Small intestine (tissue), 7 donors: ENCODE measurements at regions not wholly inside any gene's neighbourhood (a gene's known extent, or its start where the extent isn't known, plus 50 kb on each side); places are given as distances from the start of the nearest gene placed in this dataset.

Experiments
- DNase-seq, 2 donors: peaks; one replicate each; pipeline versions ENCODE4 v3.0.0 to v3.0.0-alpha.2; 2013
- FAIRE-seq: peaks from 2 replicates; lab custom pipeline; 2012; peaks lifted over from hg19 to GRCh38; lab: Jason Lieb, UNC
- H3K27ac ChIP-seq, 3 donors: one replicate each; pipeline ENCODE4 v1.5.1; 2013; ENCODE audit warnings: low read length in 2 of 3, mild to moderate bottlenecking in 2 of 3, control low read depth in 1 of 3, inconsistent platforms in 1 of 3, low read depth in 1 of 3, moderate library complexity in 1 of 3
- H3K27me3 ChIP-seq, 3 donors: one replicate each; pipeline ENCODE4 v1.6.1; 2013; ENCODE audit warnings: low read length in 3 of 3, inconsistent platforms in 1 of 3; ENCODE audit not compliant: control insufficient read depth in 3 of 3, insufficient read depth in 3 of 3
- H3K36me3 ChIP-seq, 3 donors: one replicate each; pipeline ENCODE4 v1.6.1; 2013; ENCODE audit warnings: low read length in 3 of 3, inconsistent platforms in 1 of 3, low read depth in 1 of 3, mild to moderate bottlenecking in 1 of 3, moderate library complexity in 1 of 3; ENCODE audit not compliant: control insufficient read depth in 3 of 3, insufficient read depth in 2 of 3
- H3K4me1 ChIP-seq, 3 donors: one replicate each; pipeline ENCODE4 v1.6.1; 2013; ENCODE audit warnings: low read length in 2 of 3, inconsistent platforms in 1 of 3, low read depth in 1 of 3, mild to moderate bottlenecking in 1 of 3, moderate library complexity in 1 of 3; ENCODE audit not compliant: control insufficient read depth in 3 of 3, insufficient read depth in 2 of 3
- H3K4me3 ChIP-seq, 3 donors: one replicate each; pipeline ENCODE4 v1.5.1; 2013; ENCODE audit warnings: low read length in 3 of 3, control low read depth in 1 of 3, inconsistent platforms in 1 of 3, low read depth in 1 of 3, mild to moderate bottlenecking in 1 of 3, moderate library complexity in 1 of 3
- H3K9me3 ChIP-seq, 2 donors: one replicate each; pipeline ENCODE4 v1.6.1; 2013; ENCODE audit warnings: low read depth in 1 of 2, low read length in 1 of 2; ENCODE audit not compliant: control insufficient read depth in 2 of 2, insufficient read depth in 1 of 2
- WGBS, 3 donors: extraction: QIAGEN DNeasy Blood & Tissue Kit; methylation state at CpG; one replicate each; pipeline ENCODE4 v1.1.7; 2013; 5-methylcytosine and 5-hydroxymethylcytosine counted together
- donor health status: healthy with polysubstance abuse.
- donor health status: control.
- donor health status: control.
- donor health status: Bipolar disorder and iron deficiency.
- donor health status: healthy.

DNA sequence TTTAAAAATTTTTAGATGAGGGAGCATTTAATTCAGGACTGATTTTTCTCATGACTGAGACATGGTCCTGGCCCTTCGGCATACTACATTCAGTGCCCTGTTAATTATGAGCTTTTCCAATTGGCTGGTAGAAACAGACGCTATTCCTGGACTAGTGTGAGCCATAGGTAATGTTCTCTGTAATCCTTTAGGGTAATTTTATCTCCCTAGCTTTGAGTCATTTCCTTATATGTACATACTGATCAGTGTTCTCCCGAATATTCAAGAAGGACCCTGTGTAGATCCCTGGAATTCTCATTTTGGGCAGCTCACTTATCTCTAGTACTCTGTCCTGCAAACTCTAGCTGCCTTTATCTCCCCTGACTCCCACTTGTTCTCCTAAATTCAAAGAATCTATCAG, 92.6 kb upstream of the NPY start:
- FAIRE-seq (no peak), DNase-seq (no peak)
- Histone ChIP-seq H3K4me3 (no peak overlapping the region), H3K27ac (no peak overlapping the region), H3K27me3 (no peaks in the 10 kb centered on the region), H3K9me3 (no peaks in the 10 kb centered on the region), H3K4me1 (peaks cover 0 to 13% (median 0%) of the 10 kb centered on the region in 3 donors), H3K36me3 (no peaks in the 10 kb centered on the region)
- WGBS, 3 donors = 82 to 87% (median 83%) methylated on average over 3 of the region's 3 CpGs

DNA sequence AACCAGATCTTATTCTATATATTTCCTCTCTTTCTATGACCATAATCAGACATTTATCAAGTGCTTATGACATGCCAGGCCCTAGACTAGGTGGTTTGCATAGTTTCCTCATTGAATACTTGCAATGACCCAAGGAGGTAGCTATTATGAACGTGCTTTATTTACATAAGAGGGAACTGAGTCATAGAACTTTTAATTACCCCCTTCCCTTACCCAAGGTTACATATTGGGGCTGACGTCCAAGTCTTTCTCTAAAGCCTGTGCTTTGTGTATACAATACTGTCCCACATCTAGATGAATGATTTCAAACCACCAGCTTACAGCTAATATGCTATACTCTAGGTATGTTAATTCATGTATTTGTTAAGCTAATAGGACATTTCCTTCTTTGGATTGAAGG, 91.9 kb upstream of the NPY start:
- Histone ChIP-seq H3K9me3 (no peaks in the 10 kb centered on the region), H3K36me3 (no peaks in the 10 kb centered on the region), H3K27ac (peak overlapping the region in 1 of 3 donors; percentile 10), H3K4me1 (peaks cover 0 to 13% (median 0%) of the 10 kb centered on the region in 3 donors), H3K27me3 (no peaks in the 10 kb centered on the region), H3K4me3 (no peak overlapping the region)
- no peak for FAIRE-seq
- WGBS, 3 donors = 11 to 26% (median 24%) methylated on average over 2 of the region's 2 CpGs
- peak in 1 of 2 donors; percentile 47 for DNase-seq

DNA sequence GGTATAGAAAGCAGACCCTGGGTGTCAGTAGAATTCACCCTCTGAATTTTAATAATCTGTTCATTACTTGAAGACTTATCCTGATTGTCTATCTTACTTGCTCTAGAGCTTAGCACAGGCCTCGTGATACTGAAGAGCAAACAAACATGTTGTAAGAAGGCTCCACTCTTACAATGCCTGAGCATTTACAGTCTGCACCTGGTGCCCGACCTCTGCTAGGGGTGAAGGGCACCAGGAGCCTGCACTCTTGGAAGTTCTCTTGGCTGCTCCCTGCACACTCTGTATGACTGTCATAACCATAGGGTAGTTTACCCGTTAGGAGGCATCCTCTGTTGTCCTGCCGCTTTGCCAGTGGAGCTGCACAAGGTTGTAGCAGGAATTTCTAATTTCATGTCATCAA, 91.3 kb upstream of the NPY start:
- Histone ChIP-seq H3K27me3 (no peaks in the 10 kb centered on the region), H3K27ac (no peak overlapping the region), H3K9me3 (no peaks in the 10 kb centered on the region), H3K4me3 (no peak overlapping the region), H3K36me3 (no peaks in the 10 kb centered on the region), H3K4me1 (peaks cover 0 to 13% (median 0%) of the 10 kb centered on the region in 3 donors)
- DNase-seq = peak; percentile 33 to 72
- no peak for FAIRE-seq
- WGBS, 3 donors = 22 to 69% (median 52%) methylated on average over 4 of the region's 4 CpGs

DNA sequence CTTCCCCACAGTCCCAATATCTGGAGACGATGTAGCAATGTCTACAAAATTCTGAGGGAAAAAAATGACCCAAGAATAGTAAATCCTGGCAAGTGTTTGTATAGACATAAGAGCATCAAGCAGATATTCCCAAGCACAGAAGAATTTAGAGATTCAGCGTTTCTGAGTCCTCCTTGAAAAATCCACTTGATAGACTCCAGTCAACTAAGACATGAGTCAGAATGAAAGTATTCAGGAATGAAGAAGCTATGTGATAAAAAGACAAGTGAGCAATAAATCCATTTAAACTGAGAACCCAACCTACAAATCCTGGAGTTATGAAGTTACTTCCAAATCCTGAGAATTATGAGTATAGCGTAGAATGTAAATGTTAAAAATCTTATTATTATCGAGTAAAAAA, 86.1 kb upstream of the NPY start:
- DNase-seq (no peak), FAIRE-seq (no peak)
- WGBS, 3 donors = 71 to 73% (median 73%) methylated on average over 4 of the region's 4 CpGs
- Histone ChIP-seq H3K36me3 (no peaks in the 10 kb centered on the region), H3K27ac (no peak overlapping the region), H3K27me3 (no peaks in the 10 kb centered on the region), H3K4me3 (no peak overlapping the region), H3K4me1 (peaks cover 0 to 4% (median 3%) of the 10 kb centered on the region in 3 donors), H3K9me3 (no peaks in the 10 kb centered on the region)

DNA sequence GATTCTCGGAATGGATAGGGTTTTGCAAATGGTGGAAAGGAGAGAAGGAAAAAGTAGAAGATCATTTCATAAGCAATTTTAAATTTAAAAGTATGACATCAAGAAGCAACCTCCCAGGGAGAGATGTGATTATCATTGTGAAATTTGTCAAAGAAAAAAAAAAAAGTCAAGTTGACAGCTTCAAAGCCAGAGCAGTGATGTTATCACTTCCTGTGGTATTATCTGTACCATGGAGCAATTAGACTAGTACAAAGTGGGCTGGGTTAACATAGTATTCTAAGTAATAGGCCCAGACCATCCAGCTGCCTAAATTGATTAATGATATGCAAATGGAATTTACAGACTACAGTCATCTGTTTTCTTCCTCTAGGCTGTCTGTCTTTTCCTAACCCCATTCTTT, 84.0 kb upstream of the NPY start:
- Histone ChIP-seq H3K4me1 (peaks cover 0 to 3% (median 0%) of the 10 kb centered on the region in 3 donors), H3K9me3 (no peaks in the 10 kb centered on the region), H3K27me3 (no peaks in the 10 kb centered on the region), H3K27ac (no peak overlapping the region), H3K4me3 (no peak overlapping the region), H3K36me3 (no peaks in the 10 kb centered on the region)
- no peak for DNase-seq
- FAIRE-seq = no peak
- WGBS, 3 donors = 86 to 96% (median 91%) methylated on average over 1 of the region's 1 CpG

DNA sequence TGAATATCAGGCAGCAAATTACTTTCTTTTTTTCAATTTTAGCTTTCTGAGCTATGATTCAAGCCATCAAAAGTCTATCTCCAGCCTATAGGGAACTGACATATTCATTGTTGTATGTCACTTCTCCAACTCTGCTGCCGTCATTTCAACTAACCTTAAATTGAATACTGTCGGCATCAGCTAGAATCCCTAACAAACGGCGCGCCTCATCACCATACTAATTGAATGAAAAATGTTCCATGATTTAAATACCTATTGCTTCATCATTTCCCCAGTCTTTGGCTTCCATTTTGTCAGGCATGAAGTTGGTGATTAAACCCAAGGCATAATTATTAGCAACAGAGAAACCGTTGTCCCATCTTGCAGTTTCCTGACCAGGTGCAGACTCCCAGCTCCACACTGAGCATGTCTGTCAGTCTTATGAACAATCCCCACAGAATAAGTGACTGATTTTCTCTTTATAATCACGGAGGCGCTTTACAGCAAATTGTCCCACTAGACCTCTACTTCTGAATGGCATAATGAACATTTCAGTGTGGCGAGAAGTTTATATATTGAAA, 83.5 kb upstream of the NPY start:
- Histone ChIP-seq H3K4me3 (no peak overlapping the region), H3K4me1 (peaks cover 0 to 3% (median 0%) of the 10 kb centered on the region in 3 donors), H3K27ac (no peak overlapping the region), H3K27me3 (no peaks in the 10 kb centered on the region), H3K9me3 (no peaks in the 10 kb centered on the region), H3K36me3 (no peaks in the 10 kb centered on the region)
- 85 to 91% (median 86%) methylated on average over 9 of the region's 9 CpGs for WGBS, 3 donors
- DNase-seq (no peak), FAIRE-seq (no peak)

DNA sequence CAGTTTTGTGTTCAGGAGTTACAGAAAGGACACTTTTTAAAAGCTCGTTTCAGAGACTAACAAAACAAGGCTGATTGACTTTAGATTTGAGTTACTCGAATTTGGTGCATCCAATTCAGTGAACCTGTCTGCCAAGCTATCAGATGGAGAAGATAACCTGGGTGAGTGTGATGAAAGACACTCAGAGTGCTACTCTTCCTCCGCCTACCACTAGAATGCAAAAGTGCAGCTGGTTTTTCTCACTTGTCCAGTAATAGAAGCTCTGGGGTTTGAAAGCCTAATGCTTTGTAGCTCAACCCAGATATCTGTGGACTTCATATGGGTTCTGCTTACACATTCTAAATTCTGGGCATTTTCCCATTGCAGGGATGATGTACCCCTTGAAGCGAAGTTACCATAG, 82.8 kb upstream of the NPY start:
- WGBS, 3 donors = 58 to 70% (median 68%) methylated on average over 4 of the region's 4 CpGs
- DNase-seq (no peak), FAIRE-seq (no peak)
- no peaks in the 10 kb centered on the region for H3K27me3 ChIP-seq
- H3K4me3 ChIP-seq = no peak overlapping the region
- no peak overlapping the region for H3K27ac ChIP-seq
- no peaks in the 10 kb centered on the region for H3K9me3 ChIP-seq
- peaks cover 0 to 3% (median 0%) of the 10 kb centered on the region in 3 donors for H3K4me1 ChIP-seq
- H3K36me3 ChIP-seq = no peaks in the 10 kb centered on the region

DNA sequence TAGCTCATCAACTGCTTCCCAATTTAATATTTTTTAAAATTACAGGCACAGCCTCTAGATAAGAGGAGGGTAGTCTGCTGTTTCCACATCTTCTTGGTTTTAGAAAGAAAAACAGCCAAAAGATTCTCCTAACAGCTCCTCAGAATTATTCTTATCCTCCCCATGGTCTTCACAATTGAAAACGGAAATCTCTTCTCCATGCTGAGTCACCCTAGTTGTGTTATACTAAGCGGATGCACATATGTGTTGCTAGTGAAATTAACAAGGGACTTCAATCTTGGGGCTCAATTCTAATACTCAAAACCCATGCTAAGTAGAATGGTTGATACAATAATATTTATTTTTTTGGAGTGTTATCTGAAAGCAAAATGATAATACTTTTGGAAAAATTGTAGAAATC, 71.9 kb upstream of the NPY start:
- no peak for DNase-seq
- Histone ChIP-seq H3K9me3 (no peaks in the 10 kb centered on the region), H3K27ac (no peak overlapping the region), H3K4me1 (peaks cover 0 to 3% (median 0%) of the 10 kb centered on the region in 3 donors), H3K4me3 (no peak overlapping the region), H3K36me3 (no peaks in the 10 kb centered on the region), H3K27me3 (no peaks in the 10 kb centered on the region)
- whole genome bisulfite sequencing, 3 donors = 86 to 90% (median 89%) methylated on average over 2 of the region's 2 CpGs
- no peak for FAIRE-seq

DNA sequence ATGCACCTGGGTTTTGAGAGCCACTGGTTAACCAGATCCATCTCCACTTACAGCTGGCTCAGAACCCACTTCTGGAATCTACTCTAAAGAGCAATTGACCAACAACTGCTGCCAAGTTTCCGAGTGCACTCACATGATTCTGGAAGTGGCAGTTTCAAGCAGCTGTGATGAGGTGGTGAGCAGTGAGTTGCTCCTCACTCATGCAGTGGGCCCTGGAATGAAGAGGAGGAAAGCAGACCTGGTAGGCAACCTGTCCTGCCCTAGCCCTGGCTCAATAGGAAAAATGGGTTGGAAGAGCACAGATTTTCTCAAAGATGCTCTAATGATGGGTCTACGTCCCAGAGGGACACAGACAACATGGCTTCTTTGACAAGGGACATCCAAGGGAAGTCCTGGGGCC, 70.7 kb upstream of the NPY start:
- Histone ChIP-seq H3K27me3 (no peaks in the 10 kb centered on the region), H3K4me1 (peaks cover 0 to 3% (median 0%) of the 10 kb centered on the region in 3 donors), H3K36me3 (no peaks in the 10 kb centered on the region), H3K4me3 (no peak overlapping the region), H3K27ac (no peak overlapping the region), H3K9me3 (no peaks in the 10 kb centered on the region)
- FAIRE-seq (no peak), DNase-seq (no peak)
- 34 to 71% (median 45%) methylated on average over 2 of the region's 2 CpGs for WGBS, 3 donors
